Fibroblast of peridontal ligament (primary cell): ENCODE measurements at regions not wholly inside any gene's neighbourhood (a gene's known extent, or its start where the extent isn't known, plus 50 kb on each side); places are given as distances from the start of the nearest gene placed in this dataset.

Experiments
- DNase-seq: peaks from one replicate; pipeline ENCODE4 v3.0.0-alpha.2; 2010; ENCODE audit errors: extremely low read depth

DNA sequence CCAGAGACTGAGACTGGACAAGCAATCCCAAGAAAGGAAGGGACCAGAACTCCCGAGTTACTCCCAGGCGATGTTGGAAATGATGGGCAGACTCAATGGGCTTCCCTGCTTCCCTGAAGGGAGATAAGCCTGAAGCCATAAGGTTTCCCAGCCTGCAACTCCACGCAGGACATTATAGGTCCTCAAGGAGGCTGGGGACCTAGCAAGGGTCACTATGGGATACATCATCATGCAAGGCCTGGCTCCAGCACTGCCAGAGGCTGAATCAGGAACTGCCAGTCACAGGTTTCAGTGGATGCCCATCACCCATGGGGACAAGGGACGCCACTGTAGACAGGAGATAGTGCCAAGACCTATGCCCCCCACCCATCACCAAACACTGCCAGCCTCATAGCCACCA is 338.7 kb downstream of the IRS2 start:
- DNase-seq = no peak

DNA sequence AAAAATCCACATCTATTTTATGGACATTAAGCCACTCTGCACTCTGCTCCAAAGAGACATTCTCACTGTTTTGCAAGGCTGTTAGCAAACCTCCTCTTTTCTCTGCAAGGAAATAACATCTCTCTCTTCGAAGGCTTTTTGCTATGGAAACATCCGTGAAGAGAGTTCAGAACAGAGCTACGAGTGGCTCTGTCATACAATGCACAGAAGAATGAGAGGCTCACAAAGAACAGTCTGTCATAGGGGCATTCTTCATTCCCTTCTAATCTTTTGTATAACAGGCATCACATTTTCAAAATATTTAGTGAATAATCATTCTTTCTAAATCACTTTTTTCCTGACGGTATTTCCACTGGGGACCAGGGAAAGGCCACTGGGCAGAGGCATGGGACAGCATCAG is 346.1 kb downstream of the IRS2 start:
- no peak for DNase-seq

DNA sequence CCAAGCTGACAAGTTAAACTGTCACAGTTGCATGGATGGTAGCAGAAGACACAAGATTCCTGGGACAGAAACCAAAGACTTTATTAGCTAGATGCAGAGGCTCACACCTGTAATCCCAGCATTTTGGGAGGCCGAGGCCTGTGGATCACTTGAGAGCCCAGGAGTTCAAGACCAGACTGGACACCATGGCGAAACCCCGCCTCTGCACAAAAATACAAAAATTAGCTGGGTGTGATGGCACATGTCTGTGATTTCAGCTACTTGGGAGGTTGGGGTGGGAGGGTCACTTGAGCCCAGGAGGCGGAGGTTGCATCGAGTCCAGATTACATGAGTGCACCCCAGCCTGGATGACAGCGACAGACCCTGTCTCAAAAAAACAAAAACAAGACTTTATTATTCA is 346.6 kb downstream of the IRS2 start:
- no peak for DNase-seq

DNA sequence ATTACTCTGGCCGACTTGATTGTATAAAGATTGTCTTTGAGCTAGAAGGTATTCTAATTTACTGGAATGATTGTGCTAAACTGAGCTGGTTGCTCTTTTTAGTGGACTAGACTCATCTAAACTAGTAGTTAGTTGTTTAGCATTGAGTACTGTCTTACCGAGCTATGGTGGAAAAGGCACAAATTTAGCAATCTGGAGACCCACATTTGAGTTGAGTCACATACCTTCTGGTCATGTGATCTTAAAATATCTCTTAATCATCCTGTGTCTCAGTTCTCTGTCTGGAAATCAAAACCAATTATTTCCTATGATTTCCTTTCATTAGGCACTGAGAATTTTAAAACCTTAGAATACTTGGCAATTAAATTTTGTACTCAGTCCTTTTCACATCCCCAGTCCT is 349.5 kb downstream of the IRS2 start:
- no peak for DNase-seq

DNA sequence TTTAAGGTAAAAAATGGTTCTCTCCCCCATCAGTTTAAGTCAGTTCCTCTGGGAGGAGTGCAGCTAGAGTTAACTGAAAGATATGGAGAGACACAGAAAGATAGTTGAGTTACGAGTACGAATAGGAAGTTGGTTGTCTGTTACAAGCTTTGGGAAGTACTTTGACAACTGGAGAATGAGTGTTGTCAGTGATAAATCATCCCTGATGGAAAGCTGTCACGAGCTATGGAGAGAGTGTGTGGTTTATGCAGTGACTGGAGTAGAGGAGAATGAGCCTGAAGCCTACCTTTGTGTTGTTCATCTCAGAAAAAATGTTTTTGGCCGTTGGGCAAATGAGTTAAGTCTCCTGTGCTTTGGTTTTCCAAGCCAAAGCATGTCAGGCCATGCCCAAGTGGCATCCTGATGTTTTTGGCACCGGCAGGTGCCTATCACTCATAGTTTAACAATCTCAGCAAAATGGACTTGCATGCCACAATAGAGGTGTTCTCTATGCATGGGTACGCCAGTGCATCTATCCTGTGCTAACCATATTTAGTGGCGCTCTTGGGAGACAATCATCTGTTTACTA is 350.2 kb downstream of the IRS2 start:
- no peak for DNase-seq

DNA sequence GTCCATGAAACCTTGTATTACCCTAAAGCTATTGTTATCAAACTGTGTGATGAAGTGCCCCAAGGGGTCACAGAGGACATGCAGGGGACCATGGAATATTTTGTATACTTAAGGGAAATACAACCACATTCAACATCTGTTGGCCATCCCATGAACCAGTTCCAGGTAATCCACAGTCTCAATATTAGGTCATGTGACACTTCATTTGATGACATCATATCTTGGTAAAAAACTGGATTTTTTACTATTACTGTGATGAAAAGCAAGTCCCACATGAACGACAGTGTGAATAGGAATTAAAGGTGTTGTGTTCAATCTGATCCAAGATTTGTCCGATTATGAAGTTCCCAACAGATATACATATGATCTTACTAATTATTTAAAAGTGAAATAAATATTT is 355.2 kb downstream of the IRS2 start:
- no peak for DNase-seq

DNA sequence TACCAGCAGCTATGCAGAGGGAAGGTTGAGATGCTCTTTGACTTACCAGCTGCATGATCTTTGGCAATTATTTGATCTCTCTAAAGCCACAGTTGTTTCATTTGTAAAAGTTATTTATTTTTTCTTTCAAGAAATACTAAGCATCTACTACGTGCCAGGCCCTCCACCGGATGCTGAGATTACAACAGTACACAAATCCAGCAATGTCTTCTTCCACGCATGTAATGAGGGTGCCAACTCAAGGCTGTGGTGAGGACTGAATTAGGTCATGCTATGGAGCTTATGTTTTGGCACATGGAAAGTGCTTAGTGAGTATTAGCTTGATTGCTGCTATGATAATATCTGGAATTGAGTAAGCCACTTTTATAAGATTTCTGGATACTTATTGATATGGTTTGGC is 358.2 kb downstream of the IRS2 start:
- no peak for DNase-seq

DNA sequence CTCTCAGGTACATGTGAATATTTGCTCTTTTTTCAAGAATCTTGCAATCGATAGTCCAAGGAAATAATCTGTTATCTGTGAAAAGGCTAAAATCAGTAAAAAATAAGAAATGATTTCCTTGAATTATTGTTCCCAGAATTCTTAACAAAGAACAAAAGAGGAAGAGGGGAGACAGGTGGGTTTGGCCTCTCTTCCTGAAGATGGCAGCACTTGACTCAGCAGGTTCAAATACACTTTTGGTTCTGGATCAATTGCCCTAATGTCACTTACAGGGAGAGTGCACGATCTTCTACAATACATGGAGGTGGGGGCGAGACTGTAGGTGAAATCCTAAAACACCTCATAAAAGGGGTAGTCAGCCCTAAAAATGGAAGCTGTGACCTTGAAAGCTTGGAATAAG is 358.7 kb downstream of the IRS2 start:
- no peak for DNase-seq

DNA sequence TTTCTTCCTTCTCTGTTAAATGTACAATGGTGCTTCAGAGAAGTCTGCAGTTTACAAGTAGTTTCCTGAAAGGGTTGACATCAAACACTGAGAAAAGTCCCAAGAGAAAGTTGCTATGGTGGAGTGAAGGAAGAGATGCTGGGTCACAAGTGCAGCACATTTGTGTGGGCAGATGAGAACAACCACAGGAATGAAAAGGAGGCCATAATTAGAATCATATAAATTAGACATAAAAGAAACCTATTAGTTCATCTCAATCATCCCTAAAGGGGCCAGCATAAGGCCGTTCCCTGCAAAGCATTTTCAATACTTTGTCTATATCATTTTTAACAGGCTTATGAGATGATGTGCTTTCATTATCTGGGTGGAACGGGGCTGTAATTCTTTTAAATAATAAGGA is 359.2 kb downstream of the IRS2 start:
- peak; percentile 33 for DNase-seq

DNA sequence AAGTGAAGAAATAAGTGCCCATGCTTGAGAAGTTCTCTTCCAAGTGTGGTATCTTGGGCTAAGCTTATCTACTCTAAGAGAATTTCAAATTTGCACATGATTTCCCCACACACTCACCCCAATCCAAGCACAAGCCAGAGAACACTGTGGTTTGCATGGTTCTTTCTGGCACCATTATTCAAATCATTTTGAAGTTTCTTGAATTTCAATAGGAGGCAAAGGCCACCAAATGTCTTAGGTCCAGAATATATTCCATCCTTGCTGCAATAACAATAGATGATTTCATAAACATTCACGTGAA is 359.7 kb downstream of the IRS2 start:
- no peak for DNase-seq

DNA sequence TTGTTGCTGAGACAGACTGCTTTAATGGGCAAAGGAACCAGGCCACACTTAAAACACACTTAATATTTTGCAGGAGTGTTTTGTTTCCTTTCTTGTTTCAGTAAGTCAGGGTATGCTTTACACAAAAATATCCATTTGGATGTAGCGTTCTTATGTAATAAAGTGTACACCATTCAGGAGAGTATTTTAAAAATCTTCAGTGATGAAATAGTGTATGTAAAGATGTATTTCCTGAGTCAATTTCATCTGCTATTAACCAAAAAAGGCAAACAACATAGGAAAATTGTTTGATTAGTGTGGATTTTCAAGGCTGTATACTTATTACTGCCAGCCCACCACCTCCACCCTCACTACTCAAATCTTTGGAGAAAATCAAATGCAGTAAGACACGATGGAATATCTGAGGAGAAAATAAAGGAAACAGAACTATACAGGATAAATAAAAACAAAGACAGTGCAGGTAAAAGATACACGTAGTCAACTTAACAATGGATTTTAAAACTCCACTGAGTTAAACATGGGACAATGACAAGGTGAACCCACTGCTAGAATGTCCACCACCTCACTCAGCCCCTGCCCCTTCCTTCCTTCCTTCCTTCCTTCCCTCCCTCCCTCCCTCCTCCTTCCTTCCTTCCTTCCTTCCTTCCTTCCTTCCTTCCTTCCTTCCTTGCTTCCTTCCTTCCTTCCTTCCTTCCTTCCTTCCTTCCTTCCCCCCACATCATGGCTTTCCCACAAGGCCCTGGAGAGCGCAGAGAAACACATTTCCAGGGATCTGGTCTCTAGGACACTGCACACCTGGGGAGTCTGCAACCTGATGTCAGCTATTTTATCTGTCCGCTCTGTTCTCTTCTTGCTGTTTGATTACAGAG is 360.3 kb downstream of the IRS2 start:
- DNase-seq = no peak

DNA sequence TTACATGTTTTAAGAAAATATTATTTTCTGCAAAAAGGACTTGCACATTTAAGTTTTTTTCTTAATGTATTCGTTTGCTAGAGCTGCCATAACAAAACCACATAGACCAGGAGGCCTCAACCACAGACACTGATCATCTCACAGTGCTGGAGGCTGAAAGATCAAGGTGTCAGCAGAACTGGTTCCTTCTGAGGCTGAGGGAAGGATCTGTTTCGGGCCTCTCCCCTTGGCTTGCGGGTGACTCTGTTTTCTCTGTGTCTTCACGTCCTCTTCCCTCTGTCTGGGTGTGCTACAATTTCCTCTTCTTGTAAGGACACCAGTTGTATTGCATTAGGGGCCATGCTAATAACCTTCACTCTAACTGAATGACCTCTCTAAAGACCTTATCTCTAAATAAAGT is 364.2 kb downstream of the IRS2 start:
- DNase-seq = no peak

DNA sequence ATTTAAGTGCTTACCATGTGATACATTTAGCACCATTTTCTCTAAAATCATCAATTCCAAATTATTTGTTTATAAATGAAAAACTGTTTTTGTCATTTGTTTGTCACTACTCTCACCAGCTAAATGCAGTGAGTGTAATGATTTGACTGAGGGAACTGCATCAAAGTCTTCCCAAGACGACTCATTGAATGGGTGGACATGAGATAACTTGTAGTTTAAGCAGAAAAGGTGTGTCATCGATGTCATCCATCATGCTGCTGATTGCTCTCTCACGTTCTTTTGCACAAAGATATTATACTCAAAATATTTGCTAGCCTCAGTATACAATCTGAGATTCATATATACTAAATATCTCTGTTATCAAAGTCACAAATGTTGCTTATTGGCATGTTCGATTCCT is 366.5 kb downstream of the IRS2 start:
- DNase-seq = no peak

DNA sequence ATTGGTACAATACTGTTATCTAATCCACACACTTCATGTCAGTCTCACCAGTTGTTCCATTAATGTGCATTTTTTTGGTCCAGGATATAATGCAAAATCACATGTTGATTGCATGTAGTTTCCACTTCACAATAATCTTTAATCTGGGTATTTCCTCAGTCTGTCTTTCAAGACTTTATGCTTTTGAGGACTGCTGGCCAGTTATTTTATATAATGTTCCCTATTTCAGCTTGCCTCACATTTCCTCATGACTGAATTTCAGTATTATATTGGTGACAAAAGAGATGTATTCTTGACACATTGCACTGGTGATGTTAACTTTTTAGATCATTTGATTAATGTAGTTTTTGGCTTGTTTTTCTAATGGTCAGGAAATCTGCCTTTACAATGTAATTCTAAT is 368.3 kb downstream of the IRS2 start:
- DNase-seq = no peak

DNA sequence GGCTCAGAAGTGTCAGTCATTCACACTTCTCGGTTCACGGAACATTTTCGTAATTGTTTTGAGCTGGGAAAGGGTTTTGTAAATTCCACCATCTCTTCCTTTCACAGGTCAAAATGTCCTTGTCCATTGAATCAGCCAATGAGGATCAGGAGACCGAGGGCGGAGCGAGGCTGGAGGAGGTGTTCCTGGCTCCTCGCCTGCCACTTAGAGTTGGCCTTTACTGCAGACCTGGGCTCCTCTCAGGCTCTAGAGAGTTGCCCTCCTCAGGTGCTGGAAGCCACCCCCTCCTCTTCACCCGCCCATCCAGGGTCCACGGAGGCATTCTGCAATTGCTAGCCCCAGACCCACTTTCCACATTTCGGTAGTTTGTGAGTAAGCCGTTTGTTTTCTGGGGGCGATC is 370.4 kb downstream of the IRS2 start:
- DNase-seq = no peak

DNA sequence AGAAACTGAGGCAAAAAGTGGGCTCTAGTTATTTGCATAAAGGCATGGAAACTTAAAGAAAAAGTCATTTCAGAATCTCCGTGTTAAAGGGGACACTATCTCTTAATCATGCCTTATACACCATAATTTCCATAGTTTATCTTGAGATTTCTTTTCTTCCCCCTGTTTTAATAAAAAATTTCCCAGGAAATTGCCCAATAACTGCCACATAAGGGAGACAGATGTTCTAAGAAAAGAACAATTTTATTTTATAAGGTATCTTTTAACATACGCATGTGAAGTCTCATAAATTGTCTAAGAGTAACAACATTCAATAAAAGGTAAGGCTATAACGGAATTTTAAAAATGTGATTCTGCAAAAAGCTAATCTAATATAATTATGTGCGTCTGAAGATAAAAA is 371.3 kb downstream of the IRS2 start:
- DNase-seq = no peak

DNA sequence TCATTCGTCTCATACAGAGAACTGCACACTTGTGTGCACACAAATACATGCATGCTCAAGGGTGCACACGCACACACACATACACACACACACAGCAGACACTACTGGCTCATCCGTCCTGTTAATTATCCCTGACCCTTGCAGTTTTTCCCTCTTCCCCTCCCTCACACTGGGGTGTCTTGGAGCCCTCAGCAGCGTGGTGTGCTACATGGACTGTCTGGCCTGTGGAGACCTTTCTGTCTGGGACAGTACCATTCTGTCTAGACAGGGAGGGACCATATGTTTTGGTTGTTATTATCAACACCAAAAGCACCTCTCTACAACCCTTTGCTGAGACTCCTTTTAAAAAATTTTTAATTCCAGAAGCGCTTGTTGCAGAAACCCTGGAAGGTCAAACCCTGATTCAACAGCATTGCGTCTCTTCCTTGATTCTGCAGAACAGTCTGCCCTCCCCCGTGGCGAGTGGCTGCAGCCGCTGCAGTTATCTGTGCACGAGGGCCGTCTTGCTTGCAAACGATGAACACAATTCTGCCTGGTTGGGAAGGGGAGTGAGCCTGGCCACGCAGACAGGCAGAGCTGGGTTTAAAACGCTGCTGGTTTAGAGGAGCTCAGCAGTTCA is 374.0 kb downstream of the IRS2 start:
- peak; percentile 37 for DNase-seq

DNA sequence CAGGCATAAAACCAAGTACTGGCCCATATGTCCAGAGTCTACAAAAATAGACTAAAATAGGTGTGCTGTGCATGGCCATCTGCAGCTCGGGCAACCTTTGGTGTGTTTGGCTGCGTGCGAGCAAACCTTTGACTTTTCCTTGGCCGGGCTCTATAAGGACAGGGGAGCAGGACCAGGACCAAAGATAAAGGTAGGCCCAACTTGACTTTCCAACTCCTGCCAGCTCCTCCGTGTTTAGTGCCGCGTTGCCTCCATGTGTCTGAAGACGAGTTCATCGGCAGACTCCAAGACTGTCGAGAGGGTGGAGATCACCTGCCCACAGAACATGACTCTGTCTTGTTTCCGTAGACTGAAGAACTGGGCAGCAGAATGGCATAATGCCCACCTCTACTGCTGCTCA is 375.5 kb downstream of the IRS2 start:
- DNase-seq = no peak

DNA sequence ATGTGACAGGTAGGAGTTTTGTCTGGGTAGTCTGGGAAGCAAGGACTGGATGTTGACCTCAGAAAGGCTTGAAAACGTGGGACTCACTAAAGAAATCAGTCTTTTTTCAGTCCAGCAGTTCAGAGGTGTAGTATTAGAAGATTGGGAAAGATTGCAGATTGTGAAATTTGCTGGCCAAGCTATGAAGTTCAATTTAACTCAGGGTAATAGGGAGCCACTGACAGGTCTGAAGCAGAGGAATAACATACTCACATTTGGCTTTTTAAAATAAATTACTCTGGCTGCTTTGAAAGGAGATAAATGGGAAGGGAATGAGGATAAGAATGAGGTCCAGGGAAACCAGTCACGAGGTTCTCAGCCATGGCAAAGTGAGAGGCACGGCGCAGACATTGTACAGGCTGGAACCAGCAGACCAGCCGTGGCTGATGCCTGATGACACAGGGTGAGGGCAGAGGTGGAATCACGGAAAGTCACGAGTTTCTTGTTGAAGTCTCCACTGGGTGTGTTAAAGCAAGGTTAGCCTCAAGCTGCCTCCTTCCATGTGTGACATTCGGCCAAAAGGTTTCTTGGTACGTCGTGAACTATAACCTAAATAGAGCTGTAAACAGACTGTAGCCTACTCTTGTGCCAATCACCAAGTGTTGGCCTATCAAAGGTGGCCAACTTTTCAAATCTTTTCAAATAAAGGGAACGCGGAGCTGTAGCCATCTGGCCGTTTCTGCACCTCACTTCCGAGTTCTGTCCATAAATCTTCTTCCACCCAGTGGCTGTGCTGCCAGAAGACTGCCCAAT is 377.6 kb downstream of the IRS2 start:
- DNase-seq = no peak

DNA sequence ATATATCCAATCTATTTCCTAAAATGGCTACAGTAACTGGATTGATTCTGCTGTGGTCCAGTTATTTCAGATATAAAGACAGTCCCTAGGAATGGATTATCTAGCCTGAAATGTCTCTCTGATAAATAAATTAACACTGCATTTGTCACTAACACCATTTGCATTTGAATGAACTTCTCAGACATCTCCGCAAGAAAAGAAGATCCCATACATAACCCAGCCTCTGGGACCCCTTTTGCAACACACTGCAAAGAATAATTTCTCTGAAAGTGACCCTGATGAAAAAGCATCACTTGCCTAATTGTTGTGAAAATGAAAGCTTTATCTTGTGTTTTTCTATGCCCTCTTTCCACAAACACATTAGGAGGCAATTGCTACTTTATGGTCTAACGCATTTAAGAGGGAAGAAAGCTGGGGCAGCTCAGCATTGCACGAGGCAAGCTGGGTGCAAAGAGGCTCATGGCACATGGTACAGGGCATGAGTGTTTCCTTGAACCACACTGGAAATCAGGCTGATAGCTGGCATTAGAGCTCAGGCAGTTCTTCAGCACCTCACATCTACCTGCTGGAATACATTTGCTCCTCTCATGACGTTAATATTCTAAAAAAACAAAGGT is 379.9 kb downstream of the IRS2 start:
- DNase-seq = no peak

DNA sequence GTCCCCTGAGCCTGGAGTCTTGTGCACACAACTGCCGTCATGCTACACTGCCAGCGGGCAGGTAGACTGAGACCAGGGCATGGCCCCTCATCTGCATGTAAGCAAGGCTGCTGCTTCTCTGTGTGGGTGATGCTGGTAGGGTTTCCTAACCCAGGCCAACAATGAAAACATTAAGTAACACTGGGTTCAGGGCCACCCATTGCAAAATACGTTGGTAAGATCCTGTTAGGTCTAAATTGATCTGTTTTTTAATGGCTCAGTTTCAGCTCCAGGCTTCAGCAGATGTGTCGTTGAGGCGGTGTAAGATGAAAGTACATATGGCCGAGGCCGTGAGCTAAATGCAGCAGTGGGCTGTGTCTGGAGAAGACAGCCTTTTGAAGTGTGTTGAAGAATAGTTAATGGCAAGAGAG is 383.4 kb downstream of the IRS2 start:
- DNase-seq = no peak

DNA sequence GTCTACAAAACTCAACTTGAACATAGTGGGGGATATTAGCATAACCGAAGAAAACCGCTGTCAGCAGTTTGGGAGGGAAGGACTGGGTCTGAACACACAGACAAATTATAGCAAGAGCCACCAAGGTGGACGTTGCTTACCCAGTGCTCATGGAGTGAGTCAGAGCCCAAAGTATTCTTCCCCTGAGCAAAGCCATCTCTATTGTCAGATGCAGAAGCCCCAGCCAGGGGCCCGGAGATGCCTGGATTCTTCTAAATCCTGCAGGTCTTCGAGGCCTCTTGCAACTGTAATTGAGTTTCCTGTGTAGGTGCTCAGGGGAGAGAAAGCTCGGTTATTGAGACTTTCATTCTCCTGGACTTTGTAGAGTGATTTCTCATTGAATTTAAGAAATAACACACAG is 384.5 kb downstream of the IRS2 start:
- no peak for DNase-seq
